ENCODE measurements at regions not wholly inside any gene's neighbourhood (a gene's known extent, or its start where the extent isn't known, plus 50 kb on each side); places are given as distances from the start of the nearest gene placed in this dataset.

DNA sequence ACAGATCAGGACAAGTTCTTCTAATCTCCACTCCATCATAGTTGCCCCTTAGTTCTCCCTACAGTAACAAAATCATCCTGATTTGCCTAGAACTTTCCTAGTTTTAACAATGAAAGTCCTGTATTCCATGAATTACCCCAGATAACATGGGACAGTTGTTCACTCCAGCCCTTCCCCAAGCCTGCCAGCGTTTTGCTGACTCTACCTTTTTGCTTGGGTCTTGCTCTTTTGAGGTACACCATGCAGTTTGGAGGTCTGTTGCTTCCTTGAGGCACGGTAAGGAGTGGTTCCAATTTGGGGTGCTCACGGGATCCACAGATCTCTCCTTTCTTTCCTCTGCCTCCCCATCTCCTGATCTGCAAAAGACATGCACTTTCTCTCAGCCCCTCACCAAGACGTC is 61.6 kb upstream of the DYRK2 start:
- no peak for DNase-seq (ENCODE audit: low read depth in 2 of 2)

DNA sequence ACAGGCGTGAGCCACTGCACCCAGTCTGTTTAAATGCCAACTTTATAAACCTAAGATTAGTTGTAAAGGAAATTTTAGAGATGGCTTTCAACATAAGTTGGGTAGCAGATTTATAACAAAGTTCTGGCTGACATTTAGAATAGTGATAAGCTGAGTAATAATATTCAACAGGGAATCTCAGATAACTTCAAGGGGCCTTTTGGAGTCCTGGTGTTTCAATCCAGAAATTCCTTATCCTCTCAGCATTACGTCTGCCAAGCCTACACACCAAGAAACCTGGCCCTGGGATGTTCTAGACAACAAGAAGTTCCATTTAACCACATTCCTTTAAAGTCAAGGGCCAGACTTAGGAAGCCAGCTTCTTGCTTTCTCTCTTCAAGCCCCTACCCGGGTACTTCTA is 59.5 kb upstream of the DYRK2 start:
- DNase-seq (ENCODE audit: low read depth in 2 of 2), result no peak

DNA sequence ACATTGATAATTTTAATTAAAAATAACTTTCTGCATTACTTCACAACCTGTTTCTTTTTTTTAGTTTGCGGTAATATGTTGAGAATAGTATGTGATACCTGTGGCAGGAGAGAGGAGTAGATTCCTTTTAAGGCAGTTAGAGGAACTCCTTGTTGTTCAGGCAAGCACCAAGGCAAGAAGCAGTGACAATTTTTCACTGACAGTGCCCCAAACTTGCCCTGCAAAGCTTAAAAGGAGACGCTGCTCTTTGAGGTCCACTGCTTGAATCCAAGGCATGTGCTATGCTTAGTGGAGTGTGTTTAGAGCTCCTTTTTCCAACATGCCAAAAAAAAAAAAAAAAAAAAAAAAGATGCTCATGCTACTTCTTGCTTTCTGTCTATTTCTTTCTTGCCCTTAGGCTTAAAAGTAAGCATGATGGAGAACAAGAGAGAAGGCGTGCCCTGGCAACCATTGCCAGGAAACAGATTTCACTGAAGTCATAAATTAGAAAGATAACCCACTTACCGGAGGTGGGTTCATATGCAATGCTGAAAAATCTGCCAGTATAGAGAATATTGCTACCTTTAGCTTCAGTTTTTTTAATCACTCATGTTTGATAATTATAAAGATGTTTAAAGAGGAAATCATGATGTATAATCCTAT is 58.3 kb upstream of the DYRK2 start:
- DNase-seq (ENCODE audit: low read depth in 2 of 2), result no peak

DNA sequence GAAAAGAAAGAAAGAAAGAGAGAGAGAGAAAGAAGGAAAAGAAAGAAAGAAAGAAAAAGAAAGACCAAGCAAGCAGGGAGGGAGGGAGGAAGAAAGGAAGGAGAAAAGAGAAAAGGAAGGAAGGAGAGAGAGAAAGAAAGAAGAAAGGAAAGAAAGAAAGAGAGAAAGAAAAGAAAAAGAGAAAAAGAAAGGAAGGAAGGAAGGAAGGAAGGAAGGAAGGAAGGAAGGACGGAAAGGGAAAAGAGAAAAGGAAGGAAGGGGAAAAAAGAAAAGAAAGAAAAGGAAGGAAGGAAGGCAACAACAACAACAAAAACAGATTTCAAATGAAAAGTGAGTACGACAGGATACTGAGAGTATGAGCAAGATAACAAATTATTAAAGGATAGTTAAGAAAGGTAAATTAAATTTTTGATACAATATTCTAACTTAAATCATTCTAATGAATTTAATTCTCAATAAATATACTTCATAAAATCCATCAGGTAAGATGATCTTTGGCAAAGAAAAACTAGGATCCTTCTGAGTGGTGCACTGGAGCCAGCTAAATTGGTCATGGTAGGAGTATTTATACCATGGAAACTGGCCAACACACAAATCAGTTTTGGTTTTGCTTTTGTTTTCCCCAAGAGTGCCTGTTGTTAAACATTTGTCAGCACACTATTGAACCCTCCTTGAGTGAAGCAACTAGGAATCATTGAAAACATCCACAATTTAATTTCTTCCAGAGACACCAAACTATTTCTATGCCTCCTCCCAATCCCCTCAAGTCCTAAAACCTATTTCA is 56.1 kb upstream of the DYRK2 start:
- no peak for DNase-seq (ENCODE audit: low read depth in 2 of 2)

DNA sequence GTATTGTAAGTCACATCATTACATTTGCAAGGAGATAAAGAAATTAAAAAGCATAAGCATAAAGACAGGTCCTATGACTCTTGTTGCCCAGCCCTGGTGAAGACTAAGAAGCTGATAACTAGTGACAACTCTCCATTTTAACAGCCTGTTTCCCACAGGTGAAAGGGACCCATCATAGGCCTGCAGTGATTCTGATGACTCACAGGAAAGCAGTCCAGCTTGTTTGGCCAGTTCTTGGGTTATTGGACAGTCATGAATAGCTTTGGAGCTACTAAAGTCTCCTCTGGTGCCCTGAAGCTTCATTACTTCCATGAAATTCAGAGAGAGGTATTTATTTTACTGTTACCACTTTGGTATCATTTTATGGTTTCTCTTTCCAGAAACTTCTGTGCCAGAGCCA is 55.5 kb upstream of the DYRK2 start:
- DNase-seq (ENCODE audit: low read depth in 2 of 2), result no peak

DNA sequence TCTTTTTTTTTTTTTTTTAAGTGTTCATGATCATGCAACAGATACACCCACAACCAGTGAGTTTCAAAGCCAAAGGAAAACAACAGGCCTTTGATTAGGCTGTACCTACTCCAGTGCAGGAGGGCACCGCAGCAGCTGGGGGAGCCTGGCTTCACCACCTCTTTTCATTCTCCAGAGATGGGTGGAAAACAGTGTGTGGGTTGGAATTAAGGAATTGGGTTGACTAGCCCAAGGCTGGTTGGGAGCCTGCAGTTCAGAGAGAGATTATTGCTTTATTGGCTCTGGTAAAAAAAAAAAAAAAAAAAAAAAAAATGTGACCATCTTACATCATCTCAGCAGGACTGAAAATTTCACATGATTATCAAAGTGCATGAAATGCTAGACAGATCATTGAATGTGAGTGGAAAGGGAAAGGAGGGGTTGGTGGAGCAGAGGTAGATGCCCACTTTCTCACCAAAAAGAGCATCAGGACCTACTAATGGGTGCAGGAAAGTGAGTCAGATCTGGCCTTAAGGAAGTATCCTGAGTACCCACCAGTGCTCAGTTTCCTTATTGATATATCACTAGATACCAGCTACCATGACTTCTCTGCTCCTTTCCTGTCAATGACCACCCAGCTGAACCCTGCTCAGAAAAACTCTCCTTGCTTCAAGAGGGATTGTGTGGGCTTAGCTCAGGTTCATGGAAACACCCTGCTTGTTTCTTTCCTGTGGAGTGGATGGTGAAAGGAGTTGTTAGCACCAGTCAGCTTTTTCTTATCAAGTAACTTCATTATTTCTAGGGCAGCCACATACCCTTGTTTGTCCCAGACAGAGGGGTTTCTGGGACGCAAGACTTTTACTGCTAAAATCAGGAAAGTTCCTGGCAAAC is 54.8 kb upstream of the DYRK2 start:
- no peak for DNase-seq (ENCODE audit: low read depth in 2 of 2)

DNA sequence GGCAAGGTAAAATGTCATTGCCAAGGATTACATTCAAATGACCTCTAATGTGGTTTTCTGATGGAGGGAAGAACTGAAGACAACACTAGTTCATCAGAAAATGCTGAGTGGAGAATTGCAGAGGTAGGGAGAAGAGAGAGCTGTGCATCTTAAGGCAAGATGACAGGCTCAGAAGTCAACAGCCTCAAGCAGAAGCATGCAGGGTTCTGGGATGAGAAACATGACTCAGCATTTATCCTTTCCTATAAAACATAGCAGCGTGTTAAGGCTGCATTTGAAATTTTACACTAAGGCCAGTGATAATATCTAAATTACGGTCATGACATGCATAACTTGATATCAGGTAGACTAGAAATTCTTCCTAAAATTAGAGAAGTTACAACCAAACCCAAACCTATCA is 53.7 kb upstream of the DYRK2 start:
- no peak for DNase-seq (ENCODE audit: low read depth in 2 of 2)

DNA sequence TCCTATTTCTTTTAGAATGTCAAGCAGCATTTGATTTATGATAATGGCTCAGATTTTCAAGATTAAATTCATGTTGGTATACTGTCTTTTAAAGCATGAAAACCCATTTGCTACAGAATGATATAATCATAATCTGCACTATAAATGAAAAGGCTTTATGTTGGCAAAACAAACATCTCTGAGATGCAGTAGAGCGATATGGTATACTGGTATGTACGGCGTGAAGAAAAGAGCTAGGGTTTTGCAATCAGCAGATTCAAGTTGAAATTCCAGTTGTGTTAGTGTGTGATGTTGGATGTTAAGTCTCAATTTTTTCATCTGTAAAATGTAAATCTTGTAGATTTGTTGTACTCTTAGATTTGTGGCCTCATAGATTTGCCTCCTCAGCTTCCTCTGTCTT is 53.2 kb upstream of the DYRK2 start:
- DNase-seq (ENCODE audit: low read depth in 2 of 2), result no peak

DNA sequence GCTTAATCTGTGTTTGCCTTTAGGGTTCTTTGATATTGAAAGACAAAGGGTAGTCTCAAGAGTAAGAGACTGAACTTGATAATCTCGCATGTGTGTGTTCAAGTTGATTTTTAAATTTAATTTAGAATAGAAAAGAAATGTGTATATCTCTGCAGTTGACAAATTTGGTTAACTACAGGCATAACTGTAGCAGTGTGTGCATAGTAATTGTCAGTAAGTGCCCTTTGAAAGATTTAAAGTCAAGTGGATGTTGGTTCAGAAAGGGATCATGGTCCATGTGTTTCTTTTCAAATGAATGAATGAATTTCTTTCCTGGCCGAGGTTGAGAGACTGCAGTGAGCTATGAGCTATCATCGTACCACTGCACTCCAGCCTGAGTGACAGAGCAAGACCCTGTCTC is 49.9 kb upstream of the DYRK2 start:
- DNase-seq (ENCODE audit: low read depth in 2 of 2), result no peak

Data from stimulated activated CD8-positive, alpha-beta memory T cell treated with anti-CD3 and anti-CD28 coated beads, Interleukin-2, amount 100 ng/mL, for 1 hour (primary cell).